H1 (cell line): ENCODE measurements at regions not wholly inside any gene's neighbourhood (a gene's known extent, or its start where the extent isn't known, plus 50 kb on each side); places are given as distances from the start of the nearest gene placed in this dataset.

Experiments used
- CTCF ChIP-seq, 3 experiments: IDR thresholded peaks; 1 replicate in 2 of 3; 2 replicates in 1 of 3; pipeline versions ENCODE4 v1.5.1 to v1.6.1; 2011; ENCODE audit warnings: low read length in 3 of 3, mild to moderate bottlenecking in 3 of 3, inconsistent platforms in 2 of 3, low read depth in 1 of 3, moderate library complexity in 1 of 3; ENCODE audit not compliant: insufficient read depth in 1 of 3; ENCODE audit errors: control extremely low read depth in 1 of 3
- JUND ChIP-seq: IDR thresholded peaks from 2 replicates; pipeline ENCODE4 v1.6.1; 2011; ENCODE audit warnings: mild to moderate bottlenecking, improper control_type of control experiment, low read length
- NRF1 ChIP-seq: IDR thresholded peaks from 2 replicates; pipeline ENCODE4 v1.6.1; 2011; ENCODE audit warnings: mild to moderate bottlenecking, low read depth, low read length, improper control_type of control experiment
- TF ChIP-seq, protein P1 (sequence below): IDR thresholded peaks from 2 replicates; pipeline ENCODE4 v1.6.1; 2012; ENCODE audit warnings: inconsistent platforms

- TF ChIP-seq NRF1, result no peak
- TF ChIP-seq JUND, result no peak
- no peak for TF ChIP-seq CTCF (IDR thresholded peaks at IDR 0.05; ENCODE audit: control extremely low read depth in 1 of 3, insufficient read depth in 1 of 3, low read depth in 1 of 3, low read length in 3 of 3)
- TF ChIP-seq, protein P1, sequence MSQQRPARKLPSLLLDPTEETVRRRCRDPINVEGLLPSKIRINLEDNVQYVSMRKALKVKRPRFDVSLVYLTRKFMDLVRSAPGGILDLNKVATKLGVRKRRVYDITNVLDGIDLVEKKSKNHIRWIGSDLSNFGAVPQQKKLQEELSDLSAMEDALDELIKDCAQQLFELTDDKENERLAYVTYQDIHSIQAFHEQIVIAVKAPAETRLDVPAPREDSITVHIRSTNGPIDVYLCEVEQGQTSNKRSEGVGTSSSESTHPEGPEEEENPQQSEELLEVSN, result no peak
Measured at GRCh38 chr1:88357729-88358128, 326.3 kb upstream of the PKN2 start (continued).
